Coronary artery (tissue), 2 donors: ENCODE measurements at regions not wholly inside any gene's neighbourhood (a gene's known extent, or its start where the extent isn't known, plus 50 kb on each side); places are given as distances from the start of the nearest gene placed in this dataset.
A peak's percentile ranks its signal among the peaks of the same experiment; 100 is the strongest.

Experiments used
- DNase-seq: peaks from one replicate; pipeline ENCODE4 v3.0.0-alpha.2; 2017; ENCODE audit warnings: low spot score
- H3K27ac ChIP-seq, 2 donors: fragments of 200-600 bp; sonication (generic); one replicate each; pipeline ENCODE4 v1.5.1; 2016 to 2019
- H3K4me3 ChIP-seq: fragments of 200-600 bp; sonication (generic); 2 replicates; pipeline ENCODE4 v1.5.1; 2016; ENCODE audit warnings: mild to moderate bottlenecking, moderate library complexity
- TF ChIP-seq, protein P1 (sequence below): fragments of 200-600 bp; sonication (generic); IDR thresholded peaks from one replicate; pipeline ENCODE4 v1.5.1; 2019; ENCODE audit warnings: antibody characterized with exemption

DNA sequence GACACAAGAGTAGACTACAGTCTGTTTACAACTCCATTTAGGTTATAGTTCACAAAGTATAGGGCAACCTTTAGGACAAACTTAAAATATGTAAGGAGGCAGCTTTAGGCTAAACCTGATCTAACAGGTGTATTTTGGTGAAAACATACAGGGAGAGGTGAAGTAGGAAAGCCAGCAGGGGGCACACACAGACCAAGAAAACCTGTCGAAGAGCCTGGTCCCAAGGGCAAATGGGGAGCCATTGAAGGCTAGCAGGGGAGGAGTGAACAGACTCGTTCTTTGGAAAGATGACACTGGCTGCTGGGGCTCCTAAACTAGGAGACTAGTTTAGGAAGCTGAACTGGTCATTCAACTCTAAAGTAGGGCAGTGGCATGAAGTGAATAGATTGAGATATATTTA lies 138.8 kb upstream of the WSCD2 start:
- Histone ChIP-seq H3K4me3 (no peak overlapping the region), H3K27ac (no peak overlapping the region)
- TF ChIP-seq, protein P1, sequence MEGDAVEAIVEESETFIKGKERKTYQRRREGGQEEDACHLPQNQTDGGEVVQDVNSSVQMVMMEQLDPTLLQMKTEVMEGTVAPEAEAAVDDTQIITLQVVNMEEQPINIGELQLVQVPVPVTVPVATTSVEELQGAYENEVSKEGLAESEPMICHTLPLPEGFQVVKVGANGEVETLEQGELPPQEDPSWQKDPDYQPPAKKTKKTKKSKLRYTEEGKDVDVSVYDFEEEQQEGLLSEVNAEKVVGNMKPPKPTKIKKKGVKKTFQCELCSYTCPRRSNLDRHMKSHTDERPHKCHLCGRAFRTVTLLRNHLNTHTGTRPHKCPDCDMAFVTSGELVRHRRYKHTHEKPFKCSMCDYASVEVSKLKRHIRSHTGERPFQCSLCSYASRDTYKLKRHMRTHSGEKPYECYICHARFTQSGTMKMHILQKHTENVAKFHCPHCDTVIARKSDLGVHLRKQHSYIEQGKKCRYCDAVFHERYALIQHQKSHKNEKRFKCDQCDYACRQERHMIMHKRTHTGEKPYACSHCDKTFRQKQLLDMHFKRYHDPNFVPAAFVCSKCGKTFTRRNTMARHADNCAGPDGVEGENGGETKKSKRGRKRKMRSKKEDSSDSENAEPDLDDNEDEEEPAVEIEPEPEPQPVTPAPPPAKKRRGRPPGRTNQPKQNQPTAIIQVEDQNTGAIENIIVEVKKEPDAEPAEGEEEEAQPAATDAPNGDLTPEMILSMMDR = no peak
- DNase-seq = no peak

DNA sequence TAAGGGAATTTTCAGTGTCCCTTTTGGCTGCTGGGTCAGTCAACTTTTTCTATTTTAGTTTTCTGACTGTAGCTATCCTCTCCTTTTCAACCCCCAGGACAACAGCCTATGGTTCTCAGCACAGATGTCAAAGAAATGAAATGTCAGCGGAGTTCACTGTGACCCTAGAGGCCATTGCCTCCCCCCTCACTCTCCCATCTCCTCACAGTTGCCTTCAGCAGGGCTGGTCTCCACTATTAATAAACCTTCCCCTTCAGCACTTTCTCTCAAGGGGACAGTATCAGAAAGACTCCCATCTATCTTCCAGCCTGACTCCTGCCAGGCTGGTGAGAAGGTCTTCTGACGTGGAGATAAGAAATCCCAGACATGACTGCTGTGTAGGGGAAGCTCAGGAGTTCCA lies 137.1 kb upstream of the WSCD2 start:
- no peak for DNase-seq
- TF ChIP-seq, protein P1 = no peak
- H3K4me3 ChIP-seq = no peak overlapping the region
- no peak overlapping the region for H3K27ac ChIP-seq

- no peak overlapping the region for H3K4me3 ChIP-seq
- DNase-seq = no peak
- H3K27ac ChIP-seq = no peak overlapping the region
- TF ChIP-seq, protein P1 = peak; percentile 31
These were observed 136.1 kb upstream of the WSCD2 start for GRCh38 chr12:107992870-107993451.

DNA sequence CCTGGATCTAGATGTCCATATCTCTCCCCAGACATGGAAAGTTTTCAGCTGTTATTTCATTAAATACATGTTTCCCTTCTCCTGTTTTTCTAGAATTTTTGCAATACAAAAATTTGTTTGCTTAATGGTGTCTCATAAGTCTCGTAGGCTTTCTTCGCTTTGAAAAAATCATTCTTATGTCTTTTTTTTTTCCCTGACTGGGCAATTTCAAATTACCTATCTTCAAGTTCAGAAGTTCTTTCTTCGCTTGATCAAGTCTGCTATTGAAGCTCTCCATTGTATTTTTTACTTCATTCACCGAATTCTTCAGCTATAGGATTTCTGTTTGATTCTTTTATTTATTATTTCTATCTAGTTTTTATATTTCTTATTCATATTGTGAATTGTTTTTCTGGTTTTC lies 130.2 kb upstream of the WSCD2 start:
- Histone ChIP-seq H3K27ac (no peak overlapping the region), H3K4me3 (no peak overlapping the region)
- DNase-seq = no peak
- TF ChIP-seq, protein P1 = no peak

DNA sequence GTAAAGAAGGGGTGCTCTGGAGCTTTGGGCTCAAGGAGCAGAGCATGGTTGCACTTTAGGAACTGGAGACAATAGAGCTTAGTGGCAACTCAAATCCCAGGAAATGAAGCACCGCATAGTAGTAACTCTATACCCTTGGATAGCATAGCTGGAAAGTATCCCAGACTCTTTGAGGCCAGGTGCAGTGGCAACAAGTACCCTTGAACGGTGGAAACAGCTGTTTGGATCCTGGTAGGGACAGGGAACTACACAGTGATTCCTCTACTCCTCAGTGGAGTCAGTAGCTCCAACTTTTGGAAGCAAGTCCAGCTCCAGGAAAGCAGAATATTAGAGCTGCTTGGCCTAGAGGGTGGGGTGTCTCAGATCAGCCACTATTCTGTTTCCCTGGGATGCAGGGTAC lies 129.0 kb upstream of the WSCD2 start:
- Histone ChIP-seq H3K27ac (no peak overlapping the region), H3K4me3 (no peak overlapping the region)
- TF ChIP-seq, protein P1 = no peak
- DNase-seq = no peak

DNA sequence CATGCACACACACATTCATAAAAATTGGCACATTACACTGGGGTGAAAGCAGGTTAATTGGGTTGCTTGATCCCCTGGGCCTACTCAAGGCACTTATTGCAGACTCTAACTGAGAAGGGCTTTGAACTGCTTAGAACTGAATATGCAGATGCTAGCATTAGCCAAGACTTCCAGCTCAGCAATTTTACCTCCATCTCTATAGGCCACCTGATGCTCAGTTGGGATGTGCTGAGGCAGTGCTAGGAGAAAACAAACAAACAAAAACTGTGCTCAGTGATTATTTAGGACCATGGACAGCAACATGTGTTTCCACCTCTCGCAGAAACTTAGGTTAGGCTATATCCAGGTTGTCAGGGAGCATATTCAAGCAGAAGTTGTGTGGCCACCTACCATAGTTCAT lies 124.8 kb upstream of the WSCD2 start:
- no peak for DNase-seq
- no peak overlapping the region for H3K27ac ChIP-seq
- H3K4me3 ChIP-seq = no peak overlapping the region
- TF ChIP-seq, protein P1 = no peak

- TF ChIP-seq, protein P1 = no peak
- Histone ChIP-seq H3K4me3 (no peak overlapping the region), H3K27ac (no peak overlapping the region)
- DNase-seq = no peak
These were observed 120.8 kb upstream of the WSCD2 start for GRCh38 chr12:108008163-108008905.
